ENCODE measurements at regions not wholly inside any gene's neighbourhood (a gene's known extent, or its start where the extent isn't known, plus 50 kb on each side); places are given as distances from the start of the nearest gene placed in this dataset.
A peak's percentile ranks its signal among the peaks of the same experiment; 100 is the strongest.
"Not testable (repeated sequence)": the region's sequence is repeated elsewhere in the genome, so short reads cannot be mapped to it uniquely, and the experiment has no call there.

DNA sequence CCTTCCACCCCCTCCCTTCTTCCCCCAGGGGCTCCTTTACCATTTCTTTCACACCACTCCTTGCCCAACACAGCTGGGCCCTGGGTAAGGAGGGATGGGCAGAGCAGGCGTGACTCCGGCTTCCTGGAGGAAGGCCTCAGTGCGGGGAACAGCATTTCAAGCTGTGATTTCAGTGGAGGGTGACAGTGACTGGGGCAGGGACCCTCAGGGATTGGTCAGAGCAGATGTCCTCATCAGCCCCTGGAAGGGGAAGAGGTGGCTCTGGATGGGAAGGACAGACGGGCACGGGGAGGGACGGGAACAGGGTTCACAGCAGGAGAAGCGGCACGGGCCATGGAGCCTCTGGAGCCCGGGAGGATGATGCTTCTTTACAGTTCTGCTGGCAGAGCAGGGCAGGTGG is 130.8 kb upstream of the TWIST2 start:
- in situ Hi-C loops (cut with MboI; ENCODE audit: low sequenced_read_pairs in 4 of 4) = no loop called here
- Histone ChIP-seq H3K4me3 (no peak overlapping the region), H3K27ac (no peak overlapping the region), H3K9me3 (no peaks in the 10 kb centered on the region), H3K36me3 (no peaks in the 10 kb centered on the region), H3K27me3 (peaks cover 0 to 7% (median 5%) of the 10 kb centered on the region in 3 donors), H3K4me1 (no peaks in the 10 kb centered on the region)
- ATAC-seq (no peak), DNase-seq (no peak)
- TF ChIP-seq POLR2A (IDR thresholded peaks at IDR 0.05) = no peak
- TF ChIP-seq, protein P1, sequence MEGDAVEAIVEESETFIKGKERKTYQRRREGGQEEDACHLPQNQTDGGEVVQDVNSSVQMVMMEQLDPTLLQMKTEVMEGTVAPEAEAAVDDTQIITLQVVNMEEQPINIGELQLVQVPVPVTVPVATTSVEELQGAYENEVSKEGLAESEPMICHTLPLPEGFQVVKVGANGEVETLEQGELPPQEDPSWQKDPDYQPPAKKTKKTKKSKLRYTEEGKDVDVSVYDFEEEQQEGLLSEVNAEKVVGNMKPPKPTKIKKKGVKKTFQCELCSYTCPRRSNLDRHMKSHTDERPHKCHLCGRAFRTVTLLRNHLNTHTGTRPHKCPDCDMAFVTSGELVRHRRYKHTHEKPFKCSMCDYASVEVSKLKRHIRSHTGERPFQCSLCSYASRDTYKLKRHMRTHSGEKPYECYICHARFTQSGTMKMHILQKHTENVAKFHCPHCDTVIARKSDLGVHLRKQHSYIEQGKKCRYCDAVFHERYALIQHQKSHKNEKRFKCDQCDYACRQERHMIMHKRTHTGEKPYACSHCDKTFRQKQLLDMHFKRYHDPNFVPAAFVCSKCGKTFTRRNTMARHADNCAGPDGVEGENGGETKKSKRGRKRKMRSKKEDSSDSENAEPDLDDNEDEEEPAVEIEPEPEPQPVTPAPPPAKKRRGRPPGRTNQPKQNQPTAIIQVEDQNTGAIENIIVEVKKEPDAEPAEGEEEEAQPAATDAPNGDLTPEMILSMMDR (IDR thresholded peaks at IDR 0.05 in 4 of 5, conservative IDR thresholded peaks at IDR 0.05 in 1 of 5) = no peak
- intact Hi-C loops (cut with DNase I; ENCODE audit: low total_unique reads) = no loop called here

DNA sequence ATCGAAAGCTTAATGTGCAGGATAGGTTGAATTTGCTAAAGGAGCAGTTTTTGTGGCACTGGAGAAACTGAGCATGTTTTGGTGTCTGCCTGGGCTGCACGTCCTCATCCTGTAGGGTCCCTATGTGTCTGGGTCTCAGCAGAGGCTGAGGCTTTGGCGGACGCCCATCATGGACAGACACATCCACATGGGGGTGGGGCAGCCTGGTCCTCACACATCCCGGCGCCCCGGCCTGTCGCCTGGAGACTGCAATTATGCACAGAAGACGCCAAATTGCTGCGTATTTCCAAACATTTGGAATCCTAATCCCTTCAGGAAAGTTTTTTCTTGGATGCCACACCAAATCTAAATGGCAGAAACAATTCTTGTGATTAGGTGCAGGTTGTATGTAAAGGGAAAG is 128.2 kb upstream of the TWIST2 start:
- DNase-seq (no peak), ATAC-seq (no peak)
- H3K27ac ChIP-seq = no peak overlapping the region
- no peak for TF ChIP-seq POLR2A (IDR thresholded peaks at IDR 0.05)
- TF ChIP-seq, protein P1 (IDR thresholded peaks at IDR 0.05 in 4 of 5, conservative IDR thresholded peaks at IDR 0.05 in 1 of 5) = no peak
- in situ Hi-C loops (cut with MboI; ENCODE audit: low sequenced_read_pairs in 4 of 4) = no loop called here
- H3K4me1 ChIP-seq = no peaks in the 10 kb centered on the region
- intact Hi-C loops (cut with DNase I; ENCODE audit: low total_unique reads) = no loop called here
- H3K4me3 ChIP-seq = no peak overlapping the region
- no peaks in the 10 kb centered on the region for H3K9me3 ChIP-seq
- peaks cover 0 to 7% (median 5%) of the 10 kb centered on the region in 3 donors for H3K27me3 ChIP-seq
- no peaks in the 10 kb centered on the region for H3K36me3 ChIP-seq

DNA sequence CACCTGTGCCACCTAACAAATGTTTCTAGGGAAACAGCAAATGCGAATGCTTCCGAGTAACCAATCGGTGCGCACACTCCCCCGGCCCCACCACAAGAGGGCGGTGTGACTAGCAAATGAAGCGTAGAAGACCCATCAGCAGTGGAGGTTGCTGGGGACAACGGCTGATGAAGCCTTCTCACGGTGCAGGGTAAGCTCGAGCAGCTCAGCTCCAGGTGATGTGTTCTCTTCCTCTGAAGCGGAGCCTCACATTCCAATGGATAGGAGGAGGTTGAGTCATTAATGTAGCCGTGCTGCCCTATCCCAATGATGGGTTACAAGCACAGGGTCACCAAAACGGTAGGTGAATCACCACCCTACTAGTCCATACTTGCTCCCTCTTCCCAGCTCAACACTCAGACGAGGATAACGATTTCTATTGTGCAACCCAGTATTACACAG is 127.6 kb upstream of the TWIST2 start:
- H3K9me3 ChIP-seq = no peaks in the 10 kb centered on the region
- intact Hi-C loops (cut with DNase I; ENCODE audit: low total_unique reads) = no loop called here
- H3K36me3 ChIP-seq = no peaks in the 10 kb centered on the region
- no peak overlapping the region for H3K4me3 ChIP-seq
- peaks cover 0 to 7% (median 5%) of the 10 kb centered on the region in 3 donors for H3K27me3 ChIP-seq
- ATAC-seq (no peak), DNase-seq (no peak)
- TF ChIP-seq, protein P1 (IDR thresholded peaks at IDR 0.05 in 4 of 5, conservative IDR thresholded peaks at IDR 0.05 in 1 of 5) = peak in 4 of 5 experiments; percentile 9 to 58 (median 44)
- no peak for TF ChIP-seq POLR2A (IDR thresholded peaks at IDR 0.05)
- no peak overlapping the region for H3K27ac ChIP-seq
- in situ Hi-C loops (cut with MboI; ENCODE audit: low sequenced_read_pairs in 4 of 4) = no loop called here
- no peaks in the 10 kb centered on the region for H3K4me1 ChIP-seq

DNA sequence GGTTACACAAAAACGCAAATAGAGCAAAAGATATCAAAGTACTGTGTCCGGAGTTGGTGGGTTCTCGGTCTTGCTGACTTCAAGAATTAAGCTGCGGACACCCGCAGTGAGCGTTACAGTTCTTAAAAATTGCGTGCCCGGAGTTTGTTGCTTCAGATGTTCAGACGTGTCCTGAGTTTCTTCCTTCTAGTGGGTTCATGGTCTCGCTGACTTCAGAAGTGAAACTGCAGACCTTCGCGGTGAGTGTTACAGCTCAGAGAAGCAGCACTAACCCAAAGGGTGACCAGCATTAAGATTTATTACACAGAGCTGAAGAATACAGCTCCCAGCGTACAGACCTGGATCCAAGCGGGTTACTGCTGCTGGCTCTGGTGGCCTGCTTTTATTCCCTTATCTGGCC is 125.7 kb upstream of the TWIST2 start:
- H3K4me3 ChIP-seq = no peak overlapping the region
- H3K9me3 ChIP-seq = no peaks in the 10 kb centered on the region
- no peak for DNase-seq
- no peaks in the 10 kb centered on the region for H3K36me3 ChIP-seq
- H3K27ac ChIP-seq = no peak overlapping the region
- in situ Hi-C loops (cut with MboI; ENCODE audit: low sequenced_read_pairs in 4 of 4) (no loop called here), intact Hi-C loops (cut with DNase I; ENCODE audit: low total_unique reads) (no loop called here)
- H3K27me3 ChIP-seq = peaks cover 0 to 1% (median 0%) of the 10 kb centered on the region in 3 donors
- no peaks in the 10 kb centered on the region for H3K4me1 ChIP-seq
- no peak for ATAC-seq
- no peak for TF ChIP-seq POLR2A (IDR thresholded peaks at IDR 0.05)
- TF ChIP-seq, protein P1 (IDR thresholded peaks at IDR 0.05 in 4 of 5, conservative IDR thresholded peaks at IDR 0.05 in 1 of 5) = no peak

DNA sequence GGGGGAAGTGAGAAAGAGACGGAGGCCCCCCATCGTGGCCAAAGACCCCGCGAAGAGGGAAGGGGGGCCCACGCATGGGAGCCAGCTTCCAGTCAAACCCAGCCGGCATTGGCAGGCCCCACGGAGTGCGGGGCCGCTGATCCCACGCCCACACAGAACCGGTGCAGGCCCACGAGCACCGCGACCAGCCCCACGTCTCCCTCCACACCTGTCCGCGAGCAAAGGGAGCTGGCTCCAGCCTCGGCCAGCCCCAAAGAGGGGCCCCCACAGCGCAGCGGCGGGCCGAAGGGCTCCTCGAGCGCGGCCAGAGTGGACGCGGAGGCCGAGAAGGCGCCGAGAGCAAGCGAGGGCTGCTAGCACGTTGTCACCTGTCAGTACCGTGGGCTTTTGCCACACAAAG is 125.0 kb upstream of the TWIST2 start:
- no peaks in the 10 kb centered on the region for H3K36me3 ChIP-seq
- in situ Hi-C loops (cut with MboI; ENCODE audit: low sequenced_read_pairs in 4 of 4) (no loop called here), intact Hi-C loops (cut with DNase I; ENCODE audit: low total_unique reads) (no loop called here)
- no peak overlapping the region for H3K27ac ChIP-seq
- no peaks in the 10 kb centered on the region for H3K4me1 ChIP-seq
- ATAC-seq (no peak), DNase-seq (no peak)
- no peak overlapping the region for H3K4me3 ChIP-seq
- no peaks in the 10 kb centered on the region for H3K9me3 ChIP-seq
- H3K27me3 ChIP-seq = no peaks in the 10 kb centered on the region
- TF ChIP-seq, protein P1 (IDR thresholded peaks at IDR 0.05 in 4 of 5, conservative IDR thresholded peaks at IDR 0.05 in 1 of 5) = no peak
- TF ChIP-seq POLR2A (IDR thresholded peaks at IDR 0.05) = no peak

DNA sequence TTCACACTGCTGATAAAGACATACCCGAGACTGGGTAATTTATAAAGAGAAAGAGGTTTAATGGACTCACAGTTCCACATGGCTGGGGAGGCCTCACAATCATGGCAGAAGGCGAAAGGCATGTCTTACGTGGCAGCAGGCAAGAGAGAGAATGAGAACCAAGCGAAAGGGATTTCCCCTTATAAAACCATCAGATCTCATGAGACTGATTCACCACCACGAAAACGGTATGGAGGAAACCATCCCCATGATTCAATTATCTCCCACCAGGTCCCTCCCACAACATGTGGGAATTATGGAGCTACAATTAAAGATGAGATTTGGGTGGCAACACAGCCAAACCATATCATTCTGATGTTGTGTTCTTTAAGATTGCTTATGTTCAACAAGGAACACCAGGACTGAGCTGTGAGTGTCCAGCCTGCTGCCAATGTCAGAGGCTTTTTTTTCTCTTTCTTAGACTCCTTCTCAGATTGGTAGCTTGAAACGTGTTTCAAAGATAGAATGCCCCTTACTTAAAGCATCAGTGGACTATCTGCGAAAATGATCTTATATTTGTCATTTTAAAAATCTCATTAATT is 124.1 kb upstream of the TWIST2 start:
- ATAC-seq; H3K36me3 ChIP-seq; H3K9me3 ChIP-seq; H3K4me3 ChIP-seq; H3K27ac ChIP-seq; intact Hi-C loops (cut with DNase I; ENCODE audit: low total_unique reads); in situ Hi-C loops (cut with MboI; ENCODE audit: low sequenced_read_pairs in 4 of 4); H3K27me3 ChIP-seq; H3K4me1 ChIP-seq; DNase-seq: not testable (repeated sequence)
